DMS53 (cell line): ENCODE measurements at regions not wholly inside any gene's neighbourhood (a gene's known extent, or its start where the extent isn't known, plus 50 kb on each side); places are given as distances from the start of the nearest gene placed in this dataset.

ENCODE experiments used
- DNase-seq: peaks from one replicate; lab custom pipeline; 2025; lab: John Stamatoyannopoulos, UW

GRCh38 chr9:119487118-119487827, 118.0 kb upstream of the BRINP1 start:
- peak; percentile 4 for DNase-seq

GRCh38 chr9:119483153-119483552, 113.9 kb upstream of the BRINP1 start:
- DNase-seq, result no peak

- no peak for DNase-seq
Observed at GRCh38 chr9:119477197-119477596, 108.0 kb upstream of the BRINP1 start.

GRCh38 chr9:119458068-119458467, 88.8 kb upstream of the BRINP1 start:
- no peak for DNase-seq

GRCh38 chr9:119453980-119454379, 84.7 kb upstream of the BRINP1 start:
- DNase-seq, result no peak

GRCh38 chr9:119453490-119453911, 84.3 kb upstream of the BRINP1 start:
- no peak for DNase-seq

GRCh38 chr9:119451426-119451825, 82.2 kb upstream of the BRINP1 start:
- no peak for DNase-seq

GRCh38 chr9:119443179-119443578, 73.9 kb upstream of the BRINP1 start:
- no peak for DNase-seq

- no peak for DNase-seq
Observed at GRCh38 chr9:119441832-119442231, 72.6 kb upstream of the BRINP1 start.

GRCh38 chr9:119441338-119441737, 72.1 kb upstream of the BRINP1 start:
- DNase-seq, result no peak

- DNase-seq, result no peak
Observed at GRCh38 chr9:119436261-119436660, 67.0 kb upstream of the BRINP1 start.

GRCh38 chr9:119435076-119435475, 65.8 kb upstream of the BRINP1 start:
- no peak for DNase-seq

GRCh38 chr9:119432428-119432827, 63.2 kb upstream of the BRINP1 start:
- no peak for DNase-seq

- no peak for DNase-seq
Observed at GRCh38 chr9:119429302-119429701, 60.1 kb upstream of the BRINP1 start.

GRCh38 chr9:119420231-119420630, 51.0 kb upstream of the BRINP1 start:
- DNase-seq, result no peak
